ENCODE measurements at regions not wholly inside any gene's neighbourhood (a gene's known extent, or its start where the extent isn't known, plus 50 kb on each side); places are given as distances from the start of the nearest gene placed in this dataset.

DNA sequence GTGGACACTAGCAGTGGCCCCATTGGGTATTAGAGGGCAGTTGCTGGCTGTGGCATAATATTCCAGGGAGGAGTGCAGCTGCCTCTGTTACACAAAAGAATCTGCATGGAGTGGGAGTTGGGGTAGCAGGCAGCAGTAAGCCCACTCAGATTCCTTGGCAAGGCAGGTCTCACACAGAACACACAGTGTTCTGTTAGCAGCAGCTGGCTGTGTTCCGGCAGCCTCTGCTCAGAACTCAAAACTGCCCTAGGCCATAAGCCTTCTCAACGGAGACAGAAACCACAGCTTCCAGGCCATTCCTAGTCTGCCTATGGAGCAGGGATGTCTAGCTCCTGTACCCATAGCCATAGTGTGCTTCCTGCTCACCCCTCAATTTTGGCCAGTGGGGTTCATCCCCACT, 1085.4 kb downstream of the SLC6A15 start:
- DNase-seq (ENCODE audit: low read depth in 2 of 2) = no peak

GRCh38 chr12:83826112-83826511, 1086.5 kb downstream of the SLC6A15 start:
- no peak for DNase-seq (ENCODE audit: low read depth in 2 of 2)

DNA sequence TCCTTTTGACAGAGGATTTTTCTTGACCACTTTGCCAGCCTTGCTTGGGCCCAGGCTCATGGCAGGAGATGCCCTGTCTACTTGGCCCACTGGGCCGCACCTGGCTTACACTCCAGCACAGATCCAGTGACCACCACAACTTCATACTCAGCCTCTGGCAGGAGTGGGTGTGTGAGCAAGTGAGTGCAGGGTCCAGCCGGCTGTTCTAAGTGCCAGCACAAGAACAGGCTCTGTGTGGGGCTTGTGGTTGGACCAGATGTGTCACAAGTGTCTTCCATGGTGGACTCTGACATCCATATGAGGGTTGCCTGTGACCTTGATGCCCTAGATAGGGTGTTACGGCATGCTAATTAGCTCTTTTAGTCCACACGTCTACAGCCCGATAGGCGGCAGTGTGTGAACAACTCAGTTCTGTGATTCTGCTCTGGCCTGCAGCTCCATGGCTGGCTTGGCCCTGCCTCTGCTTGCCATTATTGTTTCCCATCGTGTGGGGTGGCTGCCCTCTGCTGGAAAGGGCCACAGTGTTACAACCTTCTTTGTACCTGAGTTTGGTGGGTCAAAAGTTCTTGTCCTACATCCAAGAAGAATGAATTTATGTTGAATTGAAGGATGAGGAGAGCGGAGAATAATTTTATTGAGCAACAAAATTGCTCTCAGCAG, 1089.1 kb downstream of the SLC6A15 start:
- DNase-seq (ENCODE audit: low read depth in 2 of 2) = peak in 1 of 2 donors; percentile 1

DNA sequence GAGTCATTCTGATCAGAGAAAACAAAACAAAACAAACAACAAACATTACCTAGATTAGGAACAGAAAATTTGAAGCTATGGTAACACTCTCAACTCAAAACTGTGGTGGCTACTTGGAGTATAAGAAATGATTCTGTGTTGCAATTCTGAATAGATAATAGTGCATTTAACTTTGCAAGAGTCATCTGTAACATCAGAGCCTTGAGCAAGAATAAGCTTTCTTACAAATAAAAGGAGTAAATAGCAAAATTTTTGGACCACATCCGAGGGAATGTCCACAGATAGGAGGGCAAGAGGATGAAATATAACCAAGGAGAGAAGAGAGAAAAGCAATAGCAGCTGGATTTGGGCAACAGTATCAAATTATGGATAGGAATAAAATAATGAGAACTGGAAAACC, 1090.6 kb downstream of the SLC6A15 start:
- no peak for DNase-seq (ENCODE audit: low read depth in 2 of 2)

GRCh38 chr12:83818881-83819280, 1093.7 kb downstream of the SLC6A15 start:
- no peak for DNase-seq (ENCODE audit: low read depth in 2 of 2)

DNA sequence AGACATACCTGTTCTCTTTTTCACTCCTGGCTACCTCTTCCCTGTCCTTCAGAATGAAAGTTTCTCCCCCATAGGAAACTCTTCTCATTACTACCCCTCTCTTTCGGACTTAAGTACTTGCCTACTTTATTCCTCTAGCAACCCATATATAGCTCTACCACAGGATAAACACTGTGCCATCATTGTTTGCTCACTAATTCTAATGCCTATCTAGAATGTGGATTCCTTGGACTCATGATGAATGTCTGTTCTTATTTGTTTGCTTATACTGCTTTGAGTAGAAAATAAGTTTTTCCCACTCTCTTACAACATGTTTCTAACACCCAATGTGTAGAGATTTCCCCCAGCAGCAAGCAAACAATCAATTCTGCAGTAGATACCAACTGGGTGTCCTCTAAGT, 1094.9 kb downstream of the SLC6A15 start:
- no peak for DNase-seq (ENCODE audit: low read depth in 2 of 2)

- DNase-seq (ENCODE audit: low read depth in 2 of 2) = no peak
Measured at GRCh38 chr12:83808591-83808990, 1104.0 kb downstream of the SLC6A15 start.

DNA sequence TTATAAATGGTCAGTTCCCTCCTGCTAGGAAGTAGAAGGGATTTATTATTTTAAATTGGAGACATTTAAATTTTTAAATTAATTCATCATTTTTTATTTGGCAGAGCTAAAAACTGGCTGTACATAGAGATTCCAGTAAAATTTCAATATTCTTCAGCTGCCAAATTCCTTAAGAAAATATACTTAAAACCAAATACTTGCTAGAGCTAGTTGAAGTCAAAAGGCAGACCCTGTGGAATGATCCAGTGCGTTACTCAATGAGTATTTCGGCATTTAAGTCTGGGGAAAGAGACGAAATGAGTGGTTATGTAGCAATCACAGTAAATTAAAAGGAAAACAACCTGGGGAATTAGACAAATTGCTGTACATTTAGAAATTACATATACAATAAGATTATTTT, 1104.7 kb downstream of the SLC6A15 start:
- no peak for DNase-seq (ENCODE audit: low read depth in 2 of 2)

DNA sequence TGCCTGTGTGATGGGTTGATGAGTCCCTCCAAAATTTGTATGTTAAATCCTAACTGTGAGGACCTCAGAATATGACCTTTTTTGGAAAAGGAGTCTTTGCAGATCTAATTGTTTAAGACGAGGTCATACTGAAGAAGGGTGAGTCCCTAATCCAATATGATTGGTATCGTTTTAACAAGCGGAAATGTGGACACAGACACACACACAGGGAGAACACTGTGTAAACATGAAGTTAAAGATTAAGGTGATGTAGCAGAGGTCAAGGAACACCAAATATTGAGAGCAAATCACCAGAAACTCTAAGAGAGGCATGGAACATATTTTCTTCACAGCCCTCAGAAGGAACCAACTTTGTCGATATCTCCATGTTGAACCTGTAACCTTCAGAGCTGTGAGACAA, 1106.7 kb downstream of the SLC6A15 start:
- no peak for DNase-seq (ENCODE audit: low read depth in 2 of 2)

DNA sequence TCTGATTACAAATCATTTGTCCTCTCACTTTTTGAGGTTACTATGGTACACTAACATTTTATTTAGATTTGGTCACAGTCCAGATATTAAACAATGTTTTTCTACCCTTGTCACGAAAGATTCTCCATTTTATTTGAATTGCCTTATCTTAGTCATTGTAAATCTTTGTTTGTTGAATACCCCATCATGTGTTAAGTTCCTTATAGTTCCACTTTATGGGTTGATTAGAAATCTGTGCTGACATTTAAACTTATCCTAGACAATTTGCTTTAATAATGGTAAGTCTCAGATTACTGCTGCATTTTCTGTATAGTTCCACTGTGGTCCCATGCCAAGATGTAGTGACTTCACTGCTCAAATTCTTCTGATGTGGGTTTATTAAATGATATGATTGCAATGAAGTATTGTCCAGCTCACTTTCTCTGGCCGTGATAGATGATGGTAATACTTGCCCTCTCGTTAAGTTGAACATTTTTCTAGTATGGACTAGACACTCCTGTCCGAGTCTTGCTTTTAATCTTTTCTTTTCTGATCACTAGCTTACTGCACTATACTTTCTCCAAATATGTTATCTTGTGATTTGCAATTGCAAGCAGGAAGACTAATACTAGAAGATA, 1107.3 kb downstream of the SLC6A15 start:
- DNase-seq (ENCODE audit: low read depth in 2 of 2) = no peak

- DNase-seq (ENCODE audit: low read depth in 2 of 2) = no peak
Measured at GRCh38 chr12:83801972-83802371, 1110.6 kb downstream of the SLC6A15 start.

DNA sequence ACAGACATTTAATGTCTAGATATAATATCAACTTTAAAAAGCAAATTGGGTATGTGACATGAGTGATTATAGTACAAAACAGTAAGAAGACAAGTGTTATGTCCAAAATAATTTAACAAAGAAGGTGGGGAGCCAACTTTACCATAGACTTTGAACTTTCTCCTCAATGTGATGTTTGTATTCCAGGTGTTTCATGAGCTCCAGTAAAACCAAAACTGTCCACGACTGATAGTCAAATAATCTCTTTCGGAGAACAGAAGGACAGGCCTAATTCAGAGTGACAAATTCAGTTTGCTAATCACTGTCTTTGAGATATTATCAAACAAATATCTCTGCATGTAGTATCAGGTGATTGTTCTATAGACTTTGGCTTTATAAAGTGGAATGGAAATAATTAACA, 1112.6 kb downstream of the SLC6A15 start:
- DNase-seq (ENCODE audit: low read depth in 2 of 2) = no peak

DNA sequence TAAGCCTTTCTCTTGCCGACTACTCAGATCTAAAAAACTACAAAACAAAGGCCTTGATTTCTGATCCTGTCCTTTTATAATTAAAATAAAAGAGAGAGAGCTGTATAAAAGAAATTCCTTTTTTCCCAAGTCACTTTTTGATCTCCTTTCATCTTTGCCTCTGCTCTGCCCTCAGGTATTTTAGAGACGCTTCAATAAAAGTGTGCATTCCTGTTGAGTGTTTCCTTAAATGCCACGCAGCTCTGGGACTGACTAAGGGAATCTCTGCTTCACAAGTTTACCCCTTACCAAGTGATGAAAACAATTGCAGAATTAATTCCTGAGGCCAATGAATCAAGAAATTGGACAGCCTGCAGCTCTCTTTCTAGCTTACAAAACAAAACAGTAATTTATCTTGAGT, 1109.8 kb downstream of the TMTC2 start:
- DNase-seq (ENCODE audit: low read depth in 2 of 2) = no peak

GRCh38 chr12:83793616-83794015, 1106.9 kb downstream of the TMTC2 start:
- no peak for DNase-seq (ENCODE audit: low read depth in 2 of 2)

GRCh38 chr12:83784298-83784890, 1097.7 kb downstream of the TMTC2 start:
- no peak for DNase-seq (ENCODE audit: low read depth in 2 of 2)

- DNase-seq (ENCODE audit: low read depth in 2 of 2) = no peak
Measured at GRCh38 chr12:83779526-83779925, 1092.8 kb downstream of the TMTC2 start.

GRCh38 chr12:83769151-83769550, 1082.4 kb downstream of the TMTC2 start:
- DNase-seq (ENCODE audit: low read depth in 2 of 2) = no peak

GRCh38 chr12:83767723-83768122, 1081.0 kb downstream of the TMTC2 start:
- DNase-seq (ENCODE audit: low read depth in 2 of 2) = no peak

- no peak for DNase-seq (ENCODE audit: low read depth in 2 of 2)
Measured at GRCh38 chr12:83763425-83763824, 1076.7 kb downstream of the TMTC2 start.

DNA sequence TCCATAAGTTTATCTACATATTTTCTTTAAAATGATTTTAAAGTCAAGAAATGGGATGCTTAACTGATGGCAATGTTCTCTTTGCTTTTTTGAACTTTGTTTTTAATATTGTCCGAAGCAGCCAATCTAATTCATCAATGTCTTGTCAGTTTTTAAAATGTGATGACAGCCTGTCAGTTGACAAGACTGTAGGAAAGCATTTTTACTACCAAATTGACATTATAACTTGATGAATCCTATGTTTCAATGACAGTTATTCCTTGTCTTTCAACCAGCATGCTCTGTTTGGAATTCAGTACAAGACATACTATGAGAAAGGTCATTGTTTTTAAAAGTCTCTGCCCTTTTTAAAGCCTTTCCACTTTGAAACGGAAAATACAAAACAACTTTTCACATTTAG, 1073.2 kb downstream of the TMTC2 start:
- no peak for DNase-seq (ENCODE audit: low read depth in 2 of 2)

- no peak for DNase-seq (ENCODE audit: low read depth in 2 of 2)
Measured at GRCh38 chr12:83758888-83759631, 1072.4 kb downstream of the TMTC2 start.

- no peak for DNase-seq (ENCODE audit: low read depth in 2 of 2)
Measured at GRCh38 chr12:83753904-83754303, 1067.2 kb downstream of the TMTC2 start.

DNA sequence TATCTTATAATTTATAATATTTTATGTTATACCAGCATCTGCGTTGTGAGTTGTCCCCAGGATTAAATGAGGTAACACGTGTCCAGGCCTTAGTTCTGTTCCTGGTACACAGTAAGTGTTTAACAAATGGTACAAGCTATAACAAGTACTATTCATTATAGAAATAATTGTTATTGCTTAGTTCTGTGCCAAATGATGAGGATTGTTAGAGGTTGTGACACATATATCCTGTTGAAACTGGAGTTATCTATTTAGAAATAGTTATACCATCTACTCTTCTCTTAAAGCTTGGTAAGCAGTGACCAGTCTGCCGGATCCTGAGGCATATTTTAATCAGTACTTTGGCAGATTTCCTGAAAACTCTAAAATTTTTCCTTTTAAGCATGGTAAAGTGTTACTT, 1066.5 kb downstream of the TMTC2 start:
- DNase-seq (ENCODE audit: low read depth in 2 of 2) = no peak

Data from dermis microvascular lymphatic vessel endothelial cell (primary cell).